Suppressor macrophage (primary cell): ENCODE measurements at regions not wholly inside any gene's neighbourhood (a gene's known extent, or its start where the extent isn't known, plus 50 kb on each side); places are given as distances from the start of the nearest gene placed in this dataset.
"Not testable (repeated sequence)": the region's sequence is repeated elsewhere in the genome, so short reads cannot be mapped to it uniquely, and the experiment has no call there.

Experiments
- DNase-seq, 4 experiments: peaks; one replicate each; pipeline ENCODE4 v3.0.0-alpha.2; 2020 to 2022

- DNase-seq: no peak
Measured at GRCh38 chr18:78427081-78427480, 552.5 kb upstream of the SALL3 start.

- no peak for DNase-seq
Measured at GRCh38 chr18:78429127-78430108, 550.2 kb upstream of the SALL3 start.

- no peak for DNase-seq
Measured at GRCh38 chr18:78430131-78430758, 549.4 kb upstream of the SALL3 start.

- DNase-seq: no peak
Measured at GRCh38 chr18:78431606-78432005, 548.0 kb upstream of the SALL3 start.

- DNase-seq: no peak
Measured at GRCh38 chr18:78433562-78433961, 546.1 kb upstream of the SALL3 start.

- no peak for DNase-seq
Measured at GRCh38 chr18:78436110-78436509, 543.5 kb upstream of the SALL3 start.

GRCh38 chr18:78438235-78438634 is 541.4 kb upstream of the SALL3 start:
- not testable (repeated sequence) for DNase-seq

- DNase-seq: no peak
Measured at GRCh38 chr18:78445880-78446279, 533.7 kb upstream of the SALL3 start.

GRCh38 chr18:78447211-78447610 is 532.4 kb upstream of the SALL3 start:
- no peak for DNase-seq

- DNase-seq: no peak
Measured at GRCh38 chr18:78448106-78448505, 531.5 kb upstream of the SALL3 start.

- DNase-seq: no peak
Measured at GRCh38 chr18:78448591-78448990, 531.0 kb upstream of the SALL3 start.

GRCh38 chr18:78454221-78454620 is 525.4 kb upstream of the SALL3 start:
- no peak for DNase-seq

GRCh38 chr18:78455386-78455785 is 524.2 kb upstream of the SALL3 start:
- DNase-seq: no peak

- no peak for DNase-seq
Measured at GRCh38 chr18:78457011-78457410, 522.6 kb upstream of the SALL3 start.

GRCh38 chr18:78457731-78458130 is 521.9 kb upstream of the SALL3 start:
- DNase-seq: no peak

GRCh38 chr18:78458356-78458755 is 521.3 kb upstream of the SALL3 start:
- no peak for DNase-seq

- no peak for DNase-seq
Measured at GRCh38 chr18:78459668-78460067, 520.0 kb upstream of the SALL3 start.

- DNase-seq: no peak
Measured at GRCh38 chr18:78460558-78460957, 519.1 kb upstream of the SALL3 start.

- no peak for DNase-seq
Measured at GRCh38 chr18:78473563-78473962, 506.1 kb upstream of the SALL3 start.

GRCh38 chr18:78477840-78478239 is 501.8 kb upstream of the SALL3 start:
- no peak for DNase-seq

GRCh38 chr18:78479443-78479842 is 500.2 kb upstream of the SALL3 start:
- no peak for DNase-seq

- no peak for DNase-seq
Measured at GRCh38 chr18:78480262-78481054, 499.2 kb upstream of the SALL3 start.

- no peak for DNase-seq
Measured at GRCh38 chr18:78482378-78482777, 497.2 kb upstream of the SALL3 start.
